GM12864 (cell line): ENCODE measurements at regions not wholly inside any gene's neighbourhood (a gene's known extent, or its start where the extent isn't known, plus 50 kb on each side); places are given as distances from the start of the nearest gene placed in this dataset.

Experiments used
- DNase-seq: peaks from one replicate; pipeline ENCODE4 v3.0.0-alpha.2; 2011; ENCODE audit warnings: low read depth
- H3K4me3 ChIP-seq: 2 replicates; pipeline ENCODE4 v1.5.1; 2011; ENCODE audit warnings: mild to moderate bottlenecking, low read depth, low read length, control low read depth
- TF ChIP-seq, protein P1 (sequence below): IDR thresholded peaks from 2 replicates; pipeline ENCODE4 v1.5.1; 2011; ENCODE audit warnings: low read depth, mild to moderate bottlenecking, moderate library complexity, low read length, control low read depth, inconsistent platforms; ENCODE audit errors: missing control alignments

DNA sequence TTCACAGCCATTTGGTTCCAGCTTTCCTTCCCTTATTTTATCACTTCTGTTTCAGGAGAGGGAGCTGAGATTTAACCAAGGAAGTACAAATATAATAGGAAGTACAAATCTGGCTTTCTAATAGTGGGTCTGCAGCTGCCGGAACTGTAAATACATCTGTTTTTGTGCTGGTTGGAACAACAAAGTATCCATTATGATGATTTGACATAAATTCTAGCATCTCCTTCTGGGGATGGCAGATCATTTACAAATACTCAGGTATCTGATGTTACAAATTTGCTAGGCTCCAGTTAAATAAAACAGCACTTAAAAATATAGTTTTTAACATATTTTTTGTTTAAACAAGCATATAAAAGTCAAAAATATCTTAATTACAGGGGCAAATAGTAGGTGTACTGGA, 131.3 kb upstream of the SMIM21 start:
- TF ChIP-seq, protein P1, sequence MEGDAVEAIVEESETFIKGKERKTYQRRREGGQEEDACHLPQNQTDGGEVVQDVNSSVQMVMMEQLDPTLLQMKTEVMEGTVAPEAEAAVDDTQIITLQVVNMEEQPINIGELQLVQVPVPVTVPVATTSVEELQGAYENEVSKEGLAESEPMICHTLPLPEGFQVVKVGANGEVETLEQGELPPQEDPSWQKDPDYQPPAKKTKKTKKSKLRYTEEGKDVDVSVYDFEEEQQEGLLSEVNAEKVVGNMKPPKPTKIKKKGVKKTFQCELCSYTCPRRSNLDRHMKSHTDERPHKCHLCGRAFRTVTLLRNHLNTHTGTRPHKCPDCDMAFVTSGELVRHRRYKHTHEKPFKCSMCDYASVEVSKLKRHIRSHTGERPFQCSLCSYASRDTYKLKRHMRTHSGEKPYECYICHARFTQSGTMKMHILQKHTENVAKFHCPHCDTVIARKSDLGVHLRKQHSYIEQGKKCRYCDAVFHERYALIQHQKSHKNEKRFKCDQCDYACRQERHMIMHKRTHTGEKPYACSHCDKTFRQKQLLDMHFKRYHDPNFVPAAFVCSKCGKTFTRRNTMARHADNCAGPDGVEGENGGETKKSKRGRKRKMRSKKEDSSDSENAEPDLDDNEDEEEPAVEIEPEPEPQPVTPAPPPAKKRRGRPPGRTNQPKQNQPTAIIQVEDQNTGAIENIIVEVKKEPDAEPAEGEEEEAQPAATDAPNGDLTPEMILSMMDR, result no peak
- no peak overlapping the region for H3K4me3 ChIP-seq
- DNase-seq, result no peak

DNA sequence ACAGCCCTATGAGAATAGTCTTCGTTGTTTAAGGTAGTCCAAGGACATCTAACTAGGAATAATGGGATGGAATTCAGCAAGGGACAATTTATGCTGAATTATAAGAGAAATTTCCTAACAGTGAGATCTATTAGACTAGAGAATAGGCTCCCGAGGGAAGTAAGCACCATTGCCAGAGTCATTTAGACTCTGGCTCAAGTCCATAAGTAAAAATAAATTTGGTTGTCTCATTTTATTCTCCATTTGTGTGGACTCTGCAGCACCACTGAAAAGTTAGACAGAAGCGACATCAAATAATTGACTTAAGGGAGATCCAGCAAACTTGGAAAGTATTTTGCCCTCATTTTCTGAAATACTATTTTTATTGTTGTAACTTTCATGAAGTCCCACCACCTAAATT, 129.3 kb upstream of the SMIM21 start:
- TF ChIP-seq, protein P1, result no peak
- H3K4me3 ChIP-seq, result no peak overlapping the region
- DNase-seq, result no peak

DNA sequence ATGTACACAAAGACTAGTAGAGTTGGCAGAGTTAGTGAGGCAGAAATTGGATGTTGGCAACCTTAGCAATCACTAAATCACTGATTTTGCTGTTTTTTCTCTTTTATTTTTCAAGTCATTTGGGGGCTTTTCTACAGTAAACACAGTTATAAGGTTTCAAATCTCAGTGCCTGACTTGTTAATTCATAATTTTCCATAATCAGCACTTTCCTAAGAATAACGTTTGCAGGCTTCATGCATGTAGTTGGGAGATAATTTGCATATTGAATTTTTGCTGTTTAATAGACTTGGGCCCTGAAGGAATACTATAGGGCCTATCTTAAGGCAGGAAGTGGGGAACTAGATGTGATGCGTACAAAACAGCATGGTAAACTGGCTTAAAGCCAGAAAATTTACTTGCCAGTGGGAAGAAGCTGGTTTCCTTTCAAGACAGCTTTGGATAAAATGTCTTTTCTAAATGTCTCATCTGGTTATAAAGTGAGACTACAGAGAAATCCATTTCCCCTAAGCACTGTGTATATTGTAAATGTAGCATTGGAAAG, 127.2 kb upstream of the SMIM21 start:
- TF ChIP-seq, protein P1, result no peak
- no peak for DNase-seq
- H3K4me3 ChIP-seq, result no peak overlapping the region

- H3K4me3 ChIP-seq, result no peak overlapping the region
- no peak for DNase-seq
- TF ChIP-seq, protein P1, result no peak
Observed at GRCh38 chr18:75554176-75554575, 126.7 kb upstream of the SMIM21 start.

GRCh38 chr18:75553021-75553420, 125.5 kb upstream of the SMIM21 start:
- DNase-seq, result no peak
- TF ChIP-seq, protein P1, result no peak
- no peak overlapping the region for H3K4me3 ChIP-seq

GRCh38 chr18:75551071-75551470, 123.6 kb upstream of the SMIM21 start:
- H3K4me3 ChIP-seq, result no peak overlapping the region
- DNase-seq, result no peak
- TF ChIP-seq, protein P1, result no peak

DNA sequence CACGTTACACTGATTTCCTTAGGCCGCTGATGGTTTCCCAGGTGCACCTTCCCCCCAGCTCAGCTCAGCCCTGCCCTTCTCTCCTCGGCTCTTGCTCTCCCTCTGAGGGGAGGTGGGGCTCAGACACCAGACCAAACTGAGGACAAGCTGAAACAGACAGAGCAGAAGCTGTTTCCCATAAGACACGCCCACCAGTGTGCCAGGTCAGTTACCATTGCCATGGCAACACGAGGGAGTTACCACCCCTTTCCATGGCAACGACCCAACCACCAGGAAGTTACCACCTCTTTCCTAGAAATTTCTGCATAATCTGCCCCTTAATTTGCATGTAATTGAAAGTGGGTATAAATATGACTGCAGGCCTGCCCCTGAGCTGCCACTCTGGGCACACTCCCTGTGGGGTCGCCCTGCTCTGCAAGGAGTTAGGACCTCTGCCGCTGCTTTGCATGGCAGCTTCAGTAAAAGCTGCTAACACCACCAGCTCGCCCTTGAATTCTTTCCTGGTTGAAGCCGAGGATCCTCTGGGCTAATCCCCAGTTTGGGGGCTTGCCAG, 120.9 kb upstream of the SMIM21 start:
- no peak for DNase-seq

More for the DNA sequence above, 120.9 kb upstream of the SMIM21 start:
- no peak overlapping the region for H3K4me3 ChIP-seq
- TF ChIP-seq, protein P1, result no peak
